ENCODE measurements at regions not wholly inside any gene's neighbourhood (a gene's known extent, or its start where the extent isn't known, plus 50 kb on each side); places are given as distances from the start of the nearest gene placed in this dataset.

GRCh38 chr16:86824751-86825296 lies 246.5 kb downstream of the FOXL1 start:
- TF ChIP-seq CTCF (IDR thresholded peaks at IDR 0.05; ENCODE audit: borderline replicate concordance, extremely low read depth, low read length, poor library complexity, severe bottlenecking) (no peak), EZH2 (IDR thresholded peaks at IDR 0.05; ENCODE audit: borderline replicate concordance, low read depth, low read length, severe bottlenecking) (no peak)
